PC-9 (cell line): ENCODE measurements at regions not wholly inside any gene's neighbourhood (a gene's known extent, or its start where the extent isn't known, plus 50 kb on each side); places are given as distances from the start of the nearest gene placed in this dataset.

ENCODE experiments used
- CTCF ChIP-seq: fragments of 200-600 bp; sonication (generic); conservative IDR thresholded peaks from 2 replicates; pipeline ENCODE4 v1.6.1; 2017; ENCODE audit warnings: mixed run types, antibody characterized with exemption, mild to moderate bottlenecking, moderate library complexity
- EZH2 ChIP-seq: fragments of 200-600 bp; sonication (generic); IDR thresholded peaks from 2 replicates; pipeline ENCODE4 v1.8.0; 2017; ENCODE audit warnings: antibody characterized with exemption, low read depth

GRCh38 chr7:41792120-41792519, 89.2 kb upstream of the INHBA start:
- TF ChIP-seq CTCF (no peak), EZH2 (no peak)
